Mammary epithelial cell (primary cell): ENCODE measurements at regions not wholly inside any gene's neighbourhood (a gene's known extent, or its start where the extent isn't known, plus 50 kb on each side); places are given as distances from the start of the nearest gene placed in this dataset.

Experiments
- EZH2 ChIP-seq: IDR thresholded peaks from 2 replicates; pipeline ENCODE4 v1.6.1; 2012; ENCODE audit warnings: low read length, inconsistent platforms, borderline replicate concordance
- TF ChIP-seq, protein P1 (sequence below), 2 donors: IDR thresholded peaks in 1 of 2; conservative IDR thresholded peaks in 1 of 2; 2 replicates each; pipeline ENCODE4 v1.5.1; 2011 to 2012; ENCODE audit warnings: inconsistent platforms in 2 of 2, low read length in 2 of 2, mild to moderate bottlenecking in 2 of 2, control low read depth in 1 of 2, low read depth in 1 of 2; ENCODE audit not compliant: insufficient read depth in 1 of 2; ENCODE audit errors: extremely low read depth in 1 of 2

DNA sequence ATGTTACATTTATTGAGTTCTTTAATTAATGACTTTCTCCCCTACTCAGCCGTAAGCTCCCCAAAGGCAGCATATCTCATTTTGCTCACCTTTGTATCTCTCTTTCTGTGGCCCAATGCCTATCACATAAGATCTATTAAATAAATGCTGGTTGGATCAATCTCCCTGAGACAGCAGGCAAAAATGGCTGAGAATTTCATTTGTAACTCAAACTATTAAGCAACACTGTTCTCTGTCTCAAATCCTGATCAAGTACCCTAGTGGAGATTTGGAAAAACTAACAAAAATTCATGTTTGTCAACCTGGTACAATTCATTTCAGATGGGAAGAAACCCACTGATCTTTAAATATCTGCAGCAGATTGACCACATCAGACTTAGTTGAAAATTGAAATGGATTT is 127.4 kb downstream of the ZFAND4 start:
- TF ChIP-seq, protein P1, sequence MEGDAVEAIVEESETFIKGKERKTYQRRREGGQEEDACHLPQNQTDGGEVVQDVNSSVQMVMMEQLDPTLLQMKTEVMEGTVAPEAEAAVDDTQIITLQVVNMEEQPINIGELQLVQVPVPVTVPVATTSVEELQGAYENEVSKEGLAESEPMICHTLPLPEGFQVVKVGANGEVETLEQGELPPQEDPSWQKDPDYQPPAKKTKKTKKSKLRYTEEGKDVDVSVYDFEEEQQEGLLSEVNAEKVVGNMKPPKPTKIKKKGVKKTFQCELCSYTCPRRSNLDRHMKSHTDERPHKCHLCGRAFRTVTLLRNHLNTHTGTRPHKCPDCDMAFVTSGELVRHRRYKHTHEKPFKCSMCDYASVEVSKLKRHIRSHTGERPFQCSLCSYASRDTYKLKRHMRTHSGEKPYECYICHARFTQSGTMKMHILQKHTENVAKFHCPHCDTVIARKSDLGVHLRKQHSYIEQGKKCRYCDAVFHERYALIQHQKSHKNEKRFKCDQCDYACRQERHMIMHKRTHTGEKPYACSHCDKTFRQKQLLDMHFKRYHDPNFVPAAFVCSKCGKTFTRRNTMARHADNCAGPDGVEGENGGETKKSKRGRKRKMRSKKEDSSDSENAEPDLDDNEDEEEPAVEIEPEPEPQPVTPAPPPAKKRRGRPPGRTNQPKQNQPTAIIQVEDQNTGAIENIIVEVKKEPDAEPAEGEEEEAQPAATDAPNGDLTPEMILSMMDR (conservative IDR thresholded peaks at IDR 0.05 in 1 of 2, IDR thresholded peaks at IDR 0.05 in 1 of 2; ENCODE audit: extremely low read depth in 1 of 2, insufficient read depth in 1 of 2, low read depth in 1 of 2, low read length in 2 of 2) = no peak
- no peak for TF ChIP-seq EZH2
